GM19240 (cell line): ENCODE measurements at regions not wholly inside any gene's neighbourhood (a gene's known extent, or its start where the extent isn't known, plus 50 kb on each side); places are given as distances from the start of the nearest gene placed in this dataset.
"Not testable (repeated sequence)": the region's sequence is repeated elsewhere in the genome, so short reads cannot be mapped to it uniquely, and the experiment has no call there.

Experiments used
- DNase-seq: peaks from one replicate; pipeline ENCODE4 v3.0.0; 2011; ENCODE audit warnings: low spot score; ENCODE audit not compliant: insufficient read length

DNA sequence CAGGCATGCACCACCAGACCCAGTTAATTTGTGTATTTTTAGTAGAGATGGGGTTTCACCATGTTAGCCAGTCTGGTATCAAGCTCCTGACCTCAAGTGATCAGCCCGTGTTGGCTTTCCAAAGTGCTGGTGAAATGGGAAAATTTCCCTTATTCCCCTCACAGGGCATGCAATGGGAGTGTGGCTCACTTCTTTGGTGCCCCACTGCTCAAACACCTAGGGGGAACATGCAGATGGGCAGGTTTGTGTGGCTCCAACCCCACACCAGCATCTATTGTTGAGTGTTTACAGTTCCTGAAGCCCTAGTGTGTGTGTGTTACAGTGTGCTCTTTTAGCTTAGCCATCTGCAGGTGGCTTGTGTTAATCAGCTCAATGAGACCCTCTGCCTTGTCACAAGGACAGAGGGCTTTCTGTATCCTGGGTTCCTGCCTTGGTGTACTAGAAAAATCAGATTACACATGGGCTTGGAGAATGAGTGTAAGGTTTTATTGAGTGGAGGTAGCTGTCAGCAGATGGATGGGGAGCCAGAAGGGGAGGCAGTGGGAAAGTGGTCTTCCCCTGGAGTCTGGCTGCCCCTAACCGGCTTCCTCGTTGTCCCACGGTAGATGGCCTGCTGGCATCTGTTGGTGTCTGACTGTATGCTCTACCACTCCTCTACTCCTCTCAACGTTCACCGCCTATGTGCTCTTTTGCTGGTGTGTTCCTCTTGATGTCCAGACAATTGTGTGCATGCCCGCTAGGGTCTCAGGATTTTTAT, 248.1 kb upstream of the CBLB start:
- DNase-seq = no peak

DNA sequence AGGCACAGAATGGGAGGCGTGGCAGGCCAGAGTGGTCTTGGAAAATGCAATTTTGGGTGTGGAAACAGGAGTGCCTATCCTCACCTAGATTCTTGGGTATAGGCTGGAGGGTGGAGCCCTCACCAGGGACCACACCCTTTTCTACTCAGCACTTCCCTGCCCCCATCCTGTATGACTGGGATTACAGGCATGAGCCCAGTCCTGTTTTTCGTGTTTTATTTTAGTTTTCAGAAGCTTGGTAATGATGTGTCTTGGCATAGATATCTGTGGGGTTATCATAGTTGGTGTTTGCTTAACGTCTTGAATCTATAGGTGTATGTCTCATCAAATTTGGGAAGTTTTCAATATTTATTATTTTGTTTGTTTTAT, 248.7 kb upstream of the CBLB start:
- no peak for DNase-seq

DNA sequence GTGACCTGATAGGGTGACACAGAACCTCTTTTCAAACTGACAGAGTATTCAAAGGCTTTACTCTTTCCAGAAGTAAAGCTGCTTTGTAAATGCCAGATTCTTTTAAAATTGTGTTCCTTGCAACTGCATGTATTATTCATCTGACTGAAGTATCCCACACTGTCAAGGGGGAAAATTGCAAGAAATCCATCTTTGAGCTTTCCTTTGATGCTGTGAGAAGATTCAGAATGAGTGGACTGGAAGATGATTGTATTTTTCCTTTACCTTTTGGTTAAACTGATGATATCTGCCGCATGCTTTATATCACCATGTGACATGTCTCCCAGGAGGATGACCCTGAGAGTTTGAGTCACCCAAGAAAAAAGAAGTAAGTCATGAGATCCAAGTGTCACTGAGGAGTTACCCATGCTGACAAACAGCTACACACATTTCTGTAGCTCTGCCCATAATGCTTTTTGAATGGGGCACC, 250.8 kb upstream of the CBLB start:
- DNase-seq = no peak

DNA sequence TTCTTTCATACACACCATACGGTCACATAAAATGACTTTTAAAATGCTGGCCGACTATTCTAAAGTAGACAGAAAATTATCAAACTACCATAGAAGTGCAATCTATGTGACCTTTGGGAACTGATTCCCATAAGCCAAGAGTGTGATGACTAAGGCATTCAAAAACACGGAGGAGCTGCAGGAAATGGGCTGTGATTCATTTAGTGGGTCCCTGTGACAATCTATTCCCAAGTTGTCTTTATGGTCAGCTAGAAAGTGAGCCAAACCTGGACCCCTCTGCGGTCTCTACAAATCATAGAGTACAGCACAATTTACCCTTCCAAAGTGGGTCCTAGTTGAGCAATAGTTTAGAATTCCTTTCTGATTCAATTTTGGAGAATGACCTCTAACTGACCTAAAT, 251.5 kb upstream of the CBLB start:
- DNase-seq = no peak

DNA sequence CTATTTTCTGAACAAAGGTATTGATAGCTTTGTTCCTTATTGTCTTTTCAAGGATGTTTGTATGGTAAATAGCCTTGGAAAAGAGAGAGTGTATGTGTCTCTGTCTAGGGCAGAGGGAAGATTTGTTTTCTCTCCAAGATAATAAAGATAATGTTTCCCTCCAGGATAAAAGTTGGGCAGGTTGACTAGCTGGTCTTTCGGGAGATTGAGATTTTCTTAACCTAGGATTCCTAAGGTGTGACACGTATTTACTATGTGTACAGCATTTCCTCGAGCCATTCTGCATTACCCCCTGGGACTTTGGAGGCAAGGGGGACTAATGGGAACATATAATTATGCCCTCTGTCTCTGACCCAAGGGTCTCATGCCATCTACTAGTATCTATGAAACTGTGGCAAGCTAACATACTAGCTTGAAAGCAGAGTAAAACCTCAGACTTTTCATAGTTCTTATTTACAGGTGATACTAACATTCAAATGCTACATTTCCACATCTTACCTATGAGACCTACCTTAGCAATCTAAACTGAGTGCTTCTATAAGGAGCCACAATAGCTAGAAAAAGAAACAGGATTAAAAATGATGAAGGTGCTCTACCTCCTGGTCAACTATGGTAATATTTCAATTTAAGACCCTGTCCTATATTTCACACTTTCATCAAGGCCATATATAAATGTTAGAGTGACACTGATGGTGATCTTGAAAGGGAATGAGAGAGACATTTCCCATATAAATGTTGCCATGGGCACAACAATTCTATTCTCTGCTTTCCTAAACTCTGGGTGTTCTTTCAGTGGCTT, 252.9 kb upstream of the CBLB start:
- no peak for DNase-seq

DNA sequence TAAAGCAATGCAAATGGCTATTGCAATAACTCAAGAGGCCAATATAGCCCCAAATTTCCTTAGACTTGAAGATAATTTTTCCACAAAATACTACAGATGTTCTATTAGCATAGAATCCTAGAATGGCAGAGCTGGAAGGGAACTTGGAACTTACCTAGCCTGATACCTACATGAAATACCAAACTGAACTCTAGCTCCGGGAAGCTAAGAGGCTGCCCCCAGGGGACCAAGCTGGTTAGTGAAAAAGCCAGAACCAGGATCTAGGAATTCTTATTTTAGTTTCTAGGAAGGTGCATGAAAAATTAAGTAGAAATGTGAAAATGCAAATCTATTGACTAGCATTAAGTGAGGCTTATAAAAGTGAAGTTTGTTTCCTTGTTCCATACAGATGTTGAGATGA, 256.0 kb upstream of the CBLB start:
- DNase-seq = no peak

DNA sequence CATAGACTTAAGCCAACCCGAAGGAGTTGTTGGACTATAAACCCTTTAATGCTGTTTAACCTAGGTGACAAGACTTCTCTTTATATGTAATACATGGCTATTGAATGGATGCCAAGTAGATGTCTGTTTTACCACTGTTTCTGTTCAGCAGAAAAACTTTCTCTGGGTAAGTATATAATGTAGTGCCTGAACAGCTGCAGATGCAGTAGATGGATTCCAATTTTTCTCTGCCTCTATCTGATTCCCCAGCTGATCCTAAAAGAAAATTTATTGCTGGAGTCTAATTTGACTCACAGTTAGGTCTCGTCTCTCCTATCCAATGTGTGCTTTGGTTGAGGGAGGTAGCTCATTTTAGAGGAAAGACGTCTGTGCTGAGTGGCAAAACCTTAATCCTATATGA, 256.5 kb upstream of the CBLB start:
- DNase-seq = no peak

DNA sequence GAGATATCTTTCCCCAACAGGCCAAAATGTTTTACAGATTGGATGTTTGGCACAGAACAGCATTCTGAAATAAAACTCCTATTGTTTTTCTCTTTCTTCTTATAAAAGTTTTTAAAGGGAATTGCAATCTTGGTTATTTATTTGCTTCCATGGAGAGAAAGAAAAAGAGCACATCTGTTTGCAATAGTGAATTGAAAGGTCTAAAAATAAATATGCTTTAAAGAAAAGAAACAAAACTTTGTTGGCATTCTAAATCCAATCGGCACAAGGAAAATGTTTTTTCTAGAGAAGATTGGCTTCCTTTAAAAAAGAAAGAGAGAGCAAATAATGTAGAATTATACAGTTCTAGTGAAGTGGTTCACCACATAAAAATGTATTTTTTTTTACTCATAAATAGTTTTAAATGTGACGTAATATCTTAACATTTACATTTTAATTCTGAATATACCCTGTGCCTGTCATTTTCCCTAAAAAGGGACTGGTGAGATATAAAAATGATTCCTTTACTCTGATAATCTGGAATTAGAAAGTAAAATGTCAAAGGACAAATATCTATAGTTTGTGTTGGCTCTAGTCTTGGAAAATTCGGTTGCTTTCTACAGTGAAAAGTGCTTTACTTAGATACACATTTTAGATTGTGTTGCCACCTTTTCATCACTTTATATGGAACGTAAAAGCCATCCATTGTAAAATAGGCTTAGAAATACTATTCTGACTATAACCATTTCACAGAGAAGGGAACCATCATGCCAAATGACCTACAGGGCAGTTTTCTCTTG, 257.4 kb upstream of the CBLB start:
- DNase-seq = no peak

DNA sequence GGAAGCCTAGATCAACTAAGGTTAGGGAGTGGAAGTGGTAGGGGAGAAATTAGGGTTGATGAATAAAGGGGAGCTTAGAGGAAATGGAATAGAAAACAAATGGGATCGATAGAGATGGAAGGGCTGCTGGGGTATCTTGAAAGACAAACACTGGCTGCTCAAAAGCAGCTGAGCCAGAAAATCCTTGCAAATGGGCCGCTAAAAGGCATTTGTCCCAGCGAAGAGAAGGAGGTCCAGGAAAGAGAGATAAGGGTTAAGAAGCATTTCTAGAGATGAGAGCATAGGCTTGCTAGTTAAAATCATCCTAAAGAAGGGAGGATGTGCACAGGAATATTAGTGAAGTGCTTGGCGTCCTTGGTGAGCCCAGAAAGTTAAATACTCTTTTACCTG, 258.0 kb upstream of the CBLB start:
- no peak for DNase-seq

DNA sequence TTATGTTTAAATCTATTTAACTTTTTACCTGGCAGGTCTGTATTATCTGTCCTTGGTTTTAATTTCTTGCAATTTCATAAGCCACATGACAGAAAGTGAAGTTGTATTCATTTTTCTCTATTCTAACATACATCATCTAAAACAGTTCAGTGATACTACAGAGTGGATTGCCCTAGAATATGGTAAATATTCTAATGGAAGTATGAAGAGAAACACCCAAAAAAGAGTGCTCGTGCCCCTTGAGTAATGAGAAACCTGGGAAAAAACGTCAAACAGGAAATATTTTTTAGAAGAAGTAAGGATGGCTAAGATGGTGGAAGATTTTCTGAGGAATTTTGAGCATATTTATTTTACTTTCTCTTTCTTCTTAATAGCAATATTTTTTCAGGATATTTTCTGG, 261.1 kb upstream of the CBLB start:
- no peak for DNase-seq

DNA sequence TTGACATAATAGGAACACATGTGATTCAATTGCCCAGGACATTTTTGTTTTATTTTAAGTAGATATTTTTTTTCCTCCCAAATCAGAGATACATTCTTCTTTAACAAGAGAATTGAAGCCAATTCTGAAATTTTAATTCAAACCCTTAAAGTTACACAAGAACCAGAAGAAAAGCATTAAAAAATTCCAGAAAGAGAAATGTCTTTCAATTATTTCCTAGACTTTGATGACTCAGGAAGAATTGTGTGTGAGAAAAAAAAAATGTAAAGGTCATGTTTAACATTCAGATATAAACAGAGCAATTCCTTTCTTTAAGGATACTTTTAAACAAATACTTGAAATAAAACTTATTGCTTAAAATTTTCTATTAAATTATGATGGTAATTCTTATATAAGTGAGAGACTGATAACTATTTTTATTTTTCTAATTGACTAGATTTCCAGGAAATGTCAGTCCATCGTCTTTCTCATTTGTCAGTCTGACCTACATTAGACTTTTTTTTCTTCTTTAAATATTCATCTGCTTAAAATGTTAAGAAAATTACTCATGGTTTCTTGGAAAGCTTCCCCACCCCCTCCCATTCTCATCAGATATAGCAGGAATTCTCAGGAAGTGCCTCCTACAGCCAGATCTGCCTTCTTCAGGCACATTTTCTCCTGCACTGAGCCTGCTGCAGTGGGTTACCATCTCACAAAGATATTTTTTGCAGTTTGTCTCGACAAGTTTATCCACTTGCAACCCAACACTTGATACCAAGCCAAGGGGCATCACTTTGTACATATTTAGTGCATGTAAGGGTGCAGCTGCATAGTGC, 261.8 kb upstream of the CBLB start:
- DNase-seq = no peak

DNA sequence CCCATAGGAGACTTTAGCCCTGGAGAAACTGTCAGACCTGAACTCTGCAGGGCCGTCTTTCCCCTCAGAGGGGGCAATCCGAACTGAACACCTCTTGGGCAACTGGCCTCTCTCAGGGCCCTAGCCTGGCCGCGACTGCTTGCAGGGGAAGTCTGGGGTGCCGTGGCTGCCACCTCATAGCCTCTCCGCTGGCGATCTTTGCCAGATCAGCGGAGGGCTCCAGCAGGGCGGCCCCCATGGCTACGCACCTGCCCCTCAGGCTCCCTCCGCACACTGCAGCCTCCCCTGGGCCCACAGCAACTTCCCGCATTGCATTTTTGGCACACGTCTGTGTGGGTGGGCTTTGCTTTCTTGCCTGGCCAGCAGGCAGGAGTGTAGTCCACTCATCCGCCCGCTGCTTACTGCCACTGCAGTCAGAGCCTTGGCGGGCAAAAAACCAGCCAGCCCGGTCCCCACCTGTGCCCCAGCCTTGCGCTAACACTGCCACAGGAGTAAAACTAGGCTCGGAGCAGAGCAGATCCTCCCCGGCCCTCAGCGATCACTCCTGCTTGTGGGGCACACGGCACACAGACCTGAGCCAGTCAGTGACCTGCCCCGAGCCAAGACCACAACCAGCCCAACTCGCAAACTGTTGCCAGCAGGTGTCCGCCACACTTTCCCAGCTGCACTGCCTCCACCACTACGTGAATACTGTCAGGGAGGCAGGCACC, 266.8 kb upstream of the CBLB start:
- DNase-seq = no peak

DNA sequence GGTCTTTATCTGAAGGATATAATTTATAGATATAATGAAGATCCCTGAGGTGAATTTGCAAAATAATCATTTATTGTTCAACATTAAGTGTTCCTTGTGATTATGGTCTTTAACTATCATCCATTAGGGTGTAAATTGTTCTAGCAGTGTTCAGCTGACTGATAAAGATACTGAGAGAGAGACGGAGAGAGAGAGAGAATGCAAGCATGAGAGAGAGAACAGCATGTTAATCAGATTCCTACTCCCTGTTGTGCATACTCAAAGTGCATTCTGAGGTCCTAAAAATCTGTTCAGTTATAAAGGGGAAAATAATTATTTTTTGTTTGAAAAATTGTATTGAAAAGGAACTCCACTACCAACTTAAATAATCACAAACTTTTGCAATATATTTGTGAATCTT, 271.0 kb upstream of the CBLB start:
- no peak for DNase-seq

DNA sequence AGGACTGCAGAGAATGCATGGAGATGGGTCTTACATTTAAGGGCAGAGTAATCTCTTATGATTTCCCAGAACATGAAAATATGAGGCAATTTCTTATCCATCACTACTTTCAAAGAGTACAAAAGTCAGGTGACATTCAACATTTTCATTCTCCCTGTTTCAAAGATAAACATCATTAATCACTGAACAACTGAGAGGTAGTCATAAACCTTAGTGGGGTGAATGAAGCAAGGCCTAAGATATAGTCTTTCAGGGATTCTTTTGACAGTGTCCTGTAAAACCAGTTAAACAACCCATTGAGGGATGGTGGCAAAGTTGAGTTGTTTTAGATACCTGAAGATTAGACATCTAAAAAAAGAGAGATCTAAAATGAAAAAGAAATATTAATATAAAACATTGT, 271.6 kb upstream of the CBLB start:
- no peak for DNase-seq

DNA sequence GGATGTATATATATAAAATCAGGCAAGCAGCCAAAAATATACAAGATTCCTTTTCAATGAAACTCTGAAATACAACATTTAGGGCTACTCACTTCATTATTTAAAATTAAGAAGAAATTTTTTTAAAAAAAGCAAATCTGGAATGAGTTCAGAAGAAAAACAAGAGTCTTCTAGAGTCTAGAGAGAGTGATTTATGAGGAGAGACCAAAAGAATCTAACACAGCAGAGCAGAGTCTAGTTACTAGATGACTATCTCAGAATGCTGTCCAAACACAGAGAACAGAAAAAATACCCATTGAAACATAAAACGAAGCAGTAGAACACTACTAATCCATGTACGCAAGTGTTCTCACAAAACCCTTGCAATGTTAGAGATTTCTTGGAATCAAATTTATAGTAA, 275.2 kb upstream of the CBLB start:
- DNase-seq = no peak

DNA sequence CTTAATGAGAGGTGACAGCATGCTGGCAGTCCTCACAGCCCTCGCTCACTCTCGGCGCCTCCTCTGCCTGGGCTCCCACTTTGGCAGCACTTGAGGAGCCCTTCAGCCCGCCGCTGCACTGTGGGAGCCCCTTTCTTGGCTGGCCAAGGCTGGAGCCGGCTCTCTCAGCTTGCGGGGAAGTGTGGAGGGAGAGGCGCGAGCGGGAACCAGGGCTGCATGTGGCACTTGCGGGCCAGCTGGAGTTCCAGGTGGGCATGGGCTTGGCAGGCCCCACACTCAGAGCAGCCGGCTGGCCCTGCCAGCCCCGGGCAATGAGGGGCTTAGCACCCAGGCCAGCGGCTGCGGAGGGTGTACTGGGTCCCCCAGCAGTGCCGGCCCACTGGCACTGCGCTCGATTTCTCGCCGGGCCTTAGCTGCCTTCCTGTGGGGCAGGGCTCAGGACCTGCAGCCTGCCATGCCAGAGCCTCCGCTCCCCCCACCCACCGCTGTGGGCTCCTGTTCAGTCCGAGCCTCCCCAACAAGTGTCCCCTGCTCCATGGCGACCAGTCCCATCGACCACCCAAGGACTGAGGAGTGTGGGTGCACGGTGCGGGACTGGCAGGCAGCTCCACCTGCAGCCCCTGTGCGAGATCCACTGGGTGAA, 279.7 kb upstream of the CBLB start:
- DNase-seq = not testable (repeated sequence)

DNA sequence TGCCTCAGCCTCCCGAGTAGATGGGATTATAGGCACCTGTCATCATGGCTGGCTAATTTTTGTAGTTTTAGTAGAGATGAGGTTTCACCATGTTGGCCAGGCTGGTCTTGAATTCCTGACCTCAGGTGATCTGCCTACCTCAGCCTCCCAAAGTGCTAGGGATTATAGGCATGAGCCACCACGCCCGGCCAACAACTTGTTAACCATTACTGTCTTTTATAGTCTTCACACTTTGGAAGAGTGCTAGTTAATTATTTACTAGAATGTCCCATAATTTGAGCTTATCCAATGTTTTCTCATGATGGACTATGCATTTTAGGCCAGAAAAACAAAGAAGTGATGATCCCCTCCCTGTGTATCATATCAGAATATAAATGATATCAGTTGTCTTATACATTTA, 288.6 kb upstream of the CBLB start:
- no peak for DNase-seq

DNA sequence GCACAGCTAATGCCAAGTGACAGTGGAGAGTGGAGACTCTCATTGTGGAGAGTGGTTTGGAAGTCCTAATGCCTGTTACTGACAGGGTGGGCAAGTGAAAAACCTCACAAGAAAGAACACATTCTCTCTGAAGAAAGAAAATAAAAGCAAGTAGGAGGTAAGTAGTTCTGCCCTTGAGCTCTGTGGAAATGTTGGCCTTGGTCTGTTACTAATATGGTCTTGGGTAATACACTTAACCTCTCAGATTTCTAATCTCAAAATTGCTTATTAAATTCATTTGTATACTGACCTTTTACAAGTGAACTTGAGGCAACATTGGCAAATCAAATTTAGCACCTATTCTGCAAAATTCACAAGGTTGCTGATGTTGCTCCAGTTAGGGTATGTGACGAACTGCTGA, 291.6 kb upstream of the CBLB start:
- DNase-seq = no peak

DNA sequence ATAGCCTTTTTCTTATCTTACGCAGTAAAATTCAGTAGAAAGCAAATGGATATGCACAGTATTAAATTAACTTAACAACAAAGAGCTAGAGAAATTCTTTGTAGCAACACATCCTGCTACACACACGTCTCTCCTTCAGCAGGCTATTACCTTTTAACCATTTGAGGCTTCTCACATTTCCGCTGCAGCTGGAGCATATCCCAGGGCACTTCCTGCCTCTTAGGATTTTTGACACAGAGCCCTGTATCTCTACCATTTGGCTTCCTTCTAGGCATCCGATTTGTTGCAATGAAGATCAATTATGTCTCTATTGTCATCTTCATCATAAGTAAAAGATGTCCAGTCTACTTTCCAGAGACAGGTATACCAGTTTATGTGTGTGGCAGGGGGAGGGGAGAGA, 292.4 kb upstream of the CBLB start:
- no peak for DNase-seq

DNA sequence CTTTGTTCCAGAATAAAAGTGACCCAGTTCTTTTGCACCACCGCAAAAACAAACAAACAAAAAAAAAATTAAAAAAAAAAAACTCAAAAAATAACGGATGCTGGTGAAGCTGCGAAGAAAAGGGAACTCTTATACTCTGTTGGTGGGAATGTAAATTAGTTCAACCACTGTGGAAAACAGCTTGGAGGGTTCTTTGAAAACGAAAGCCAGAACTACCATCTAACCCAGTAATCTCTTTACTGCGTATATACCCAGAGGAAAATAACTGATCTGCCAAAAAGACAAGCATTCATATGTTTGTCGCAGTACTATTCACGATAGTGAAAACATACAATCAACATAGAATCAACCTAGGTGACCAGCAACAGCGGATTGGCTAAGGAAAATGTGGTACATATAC, 298.9 kb upstream of the CBLB start:
- DNase-seq = no peak
